ENCODE measurements at regions not wholly inside any gene's neighbourhood (a gene's known extent, or its start where the extent isn't known, plus 50 kb on each side); places are given as distances from the start of the nearest gene placed in this dataset.

- TF ChIP-seq CTCF (IDR thresholded peaks at IDR 0.05; ENCODE audit: low read depth, low read length, missing control alignments): no peak
- H3K4me3 ChIP-seq (replicated peaks; ENCODE audit: low read depth, low read length): no peak overlapping the region
- DNase-seq (ENCODE audit: extremely low read depth, low read depth): no peak
Measured at GRCh38 chr12:60196366-60196765, 600.5 kb downstream of the SLC16A7 start.

- DNase-seq (ENCODE audit: extremely low read depth, low read depth): no peak
- H3K4me3 ChIP-seq (replicated peaks; ENCODE audit: low read depth, low read length): no peak overlapping the region
- TF ChIP-seq CTCF (IDR thresholded peaks at IDR 0.05; ENCODE audit: low read depth, low read length, missing control alignments): no peak
Measured at GRCh38 chr12:60197589-60197988, 601.8 kb downstream of the SLC16A7 start.

- no peak for TF ChIP-seq CTCF (IDR thresholded peaks at IDR 0.05; ENCODE audit: low read depth, low read length, missing control alignments)
- no peak overlapping the region for H3K4me3 ChIP-seq (replicated peaks; ENCODE audit: low read depth, low read length)
- no peak for DNase-seq (ENCODE audit: extremely low read depth, low read depth)
Measured at GRCh38 chr12:60201891-60202290, 606.1 kb downstream of the SLC16A7 start.

GRCh38 chr12:60205500-60205899, 609.7 kb downstream of the SLC16A7 start:
- no peak overlapping the region for H3K4me3 ChIP-seq (replicated peaks; ENCODE audit: low read depth, low read length)
- TF ChIP-seq CTCF (IDR thresholded peaks at IDR 0.05; ENCODE audit: low read depth, low read length, missing control alignments): no peak
- peak; percentile 12 for DNase-seq (ENCODE audit: extremely low read depth, low read depth)

- no peak overlapping the region for H3K4me3 ChIP-seq (replicated peaks; ENCODE audit: low read depth, low read length)
- DNase-seq (ENCODE audit: extremely low read depth, low read depth): no peak
- no peak for TF ChIP-seq CTCF (IDR thresholded peaks at IDR 0.05; ENCODE audit: low read depth, low read length, missing control alignments)
Measured at GRCh38 chr12:60209521-60209920, 613.7 kb downstream of the SLC16A7 start.

- no peak overlapping the region for H3K4me3 ChIP-seq (replicated peaks; ENCODE audit: low read depth, low read length)
- no peak for DNase-seq (ENCODE audit: extremely low read depth, low read depth)
- TF ChIP-seq CTCF (IDR thresholded peaks at IDR 0.05; ENCODE audit: low read depth, low read length, missing control alignments): no peak
Measured at GRCh38 chr12:60209933-60210332, 614.1 kb downstream of the SLC16A7 start.

- no peak overlapping the region for H3K4me3 ChIP-seq (replicated peaks; ENCODE audit: low read depth, low read length)
- TF ChIP-seq CTCF (IDR thresholded peaks at IDR 0.05; ENCODE audit: low read depth, low read length, missing control alignments): no peak
- DNase-seq (ENCODE audit: extremely low read depth, low read depth): no peak
Measured at GRCh38 chr12:60210756-60211155, 614.9 kb downstream of the SLC16A7 start.

Data from HFF-Myc (cell line).